Lower leg skin (tissue), 3 donors: ENCODE measurements at regions not wholly inside any gene's neighbourhood (a gene's known extent, or its start where the extent isn't known, plus 50 kb on each side); places are given as distances from the start of the nearest gene placed in this dataset.

Source experiments
- CTCF ChIP-seq, 3 donors: fragments of 450-650 bp; IDR thresholded peaks; one replicate each; pipeline ENCODE4 v1.5.1; 2016; ENCODE audit warnings: antibody characterized with exemption in 3 of 3, mild to moderate bottlenecking in 3 of 3, moderate library complexity in 2 of 3
- POLR2A ChIP-seq, 2 donors: fragments of 450-650 bp; IDR thresholded peaks; one replicate each; pipeline ENCODE4 v1.6.1; 2016 to 2017; ENCODE audit warnings: antibody characterized with exemption in 2 of 2, mild to moderate bottlenecking in 1 of 2, moderate library complexity in 1 of 2

GRCh38 chr9:22203371-22204138 lies 194.4 kb upstream of the CDKN2B start:
- TF ChIP-seq CTCF (IDR thresholded peaks at IDR 0.05): no peak
- TF ChIP-seq POLR2A (IDR thresholded peaks at IDR 0.05): no peak
